ENCODE measurements at regions not wholly inside any gene's neighbourhood (a gene's known extent, or its start where the extent isn't known, plus 50 kb on each side); places are given as distances from the start of the nearest gene placed in this dataset.

DNA sequence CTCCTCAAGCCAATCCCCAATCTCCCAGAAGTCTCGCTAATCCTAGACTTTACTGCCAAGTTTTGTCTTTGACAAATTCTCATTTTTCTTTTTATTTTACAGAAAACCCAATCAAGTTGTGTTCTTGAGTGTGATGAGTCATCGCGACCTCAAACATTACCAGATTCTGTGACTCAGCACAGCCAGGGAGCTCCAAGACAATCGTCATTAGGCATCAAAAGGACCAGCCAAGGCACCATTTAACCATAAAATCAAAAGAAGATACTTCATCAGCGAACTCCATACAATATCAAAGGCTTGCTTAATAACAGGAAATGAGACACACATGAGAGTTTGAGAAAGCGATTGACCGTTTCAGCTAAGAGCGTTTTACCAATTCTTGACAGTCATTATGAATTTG is 146.2 kb upstream of the AGAP1 start:
- no peak for TF ChIP-seq CTCF (IDR thresholded peaks at IDR 0.05; ENCODE audit: low read length)
- no peak for TF ChIP-seq EZH2 (optimal IDR thresholded peaks at IDR 0.05; ENCODE audit: low read depth, low read length)

Data from MM.1S (cell line).